Adrenal gland (tissue), 9 donors: ENCODE measurements at regions not wholly inside any gene's neighbourhood (a gene's known extent, or its start where the extent isn't known, plus 50 kb on each side); places are given as distances from the start of the nearest gene placed in this dataset.

Source experiments
- DNase-seq, 7 donors: peaks; one replicate each; pipeline ENCODE4 v3.0.0-alpha.2; 2019 to 2020
- H3K27ac ChIP-seq, 5 donors: fragments of 200-600 bp; sonication (generic) in 4 of 5; 1 replicate in 3 of 5; 2 replicates in 2 of 5; pipeline versions ENCODE4 v1.5.1 to v1.8.0; 2016 to 2020; ENCODE audit warnings: mild to moderate bottlenecking in 1 of 5
- H3K27me3 ChIP-seq: fragments of 200-600 bp; 2 replicates; pipeline ENCODE4 v1.8.0; 2021
- H3K36me3 ChIP-seq, 2 donors: fragments of 200-600 bp; replicated peaks in 1 of 2; 1 replicate in 1 of 2; 2 replicates in 1 of 2; pipeline versions ENCODE4 v1.5.1 to v1.8.0; 2018 to 2022
- H3K4me1 ChIP-seq, 2 donors: fragments of 200-600 bp; replicated peaks in 1 of 2; 1 replicate in 1 of 2; 2 replicates in 1 of 2; pipeline versions ENCODE4 v1.5.1 to v1.8.0; 2018 to 2021
- H3K4me3 ChIP-seq, 4 donors: fragments of 200-600 bp; sonication (generic) in 3 of 4; one replicate each; pipeline ENCODE4 v1.5.1; 2016 to 2018
- H3K9me3 ChIP-seq, 3 donors: fragments of 200-600 bp; sonication (generic) in 1 of 3; replicated peaks in 1 of 3; 1 replicate in 2 of 3; 2 replicates in 1 of 3; pipeline versions ENCODE4 v1.5.1 to v1.8.0; 2016 to 2021
- POLR2A ChIP-seq, 2 donors: fragments of 450-650 bp; IDR thresholded peaks; one replicate each; pipeline ENCODE4 v1.6.1; 2017; ENCODE audit warnings: antibody characterized with exemption in 2 of 2, mild to moderate bottlenecking in 2 of 2, moderate library complexity in 1 of 2
- WGBS, 4 donors: extraction: QIAGEN DNeasy Blood & Tissue Kit in 2 of 4; methylation state at CpG; one replicate each; pipeline versions ENCODE4 v1.1.5 to v1.1.7; 2013 to 2017; 5-methylcytosine and 5-hydroxymethylcytosine counted together
- intact Hi-C, 2 donors: fragments of 100-400 bp; cut with DNase I; formaldehyde crosslinking; loops; one replicate each; pipeline versions ENCODE4 v1.14.1 to v1.15.0; 2022 to 2023
- TF ChIP-seq, protein P1 (sequence below), 6 experiments: fragments of 450-650 bp in 4 of 6; fragments of 200-600 bp in 2 of 6; sonication (generic) in 1 of 6; IDR thresholded peaks; 1 replicate in 5 of 6; 2 replicates in 1 of 6; pipeline versions ENCODE4 v1.5.1 to v1.8.0; 2016 to 2021; ENCODE audit warnings: antibody characterized with exemption in 6 of 6, mild to moderate bottlenecking in 2 of 6, moderate library complexity in 1 of 6
- donor health status: healthy with polysubstance abuse.
- donor health status: Bipolar disorder and iron deficiency.
- donor health status: DM: yes; HTN: yes; CAD: no.
- donor health status: DM: no; HTN: no; CAD: no.
- donor health status: DM: no; HTN: no; CAD: no.

DNA sequence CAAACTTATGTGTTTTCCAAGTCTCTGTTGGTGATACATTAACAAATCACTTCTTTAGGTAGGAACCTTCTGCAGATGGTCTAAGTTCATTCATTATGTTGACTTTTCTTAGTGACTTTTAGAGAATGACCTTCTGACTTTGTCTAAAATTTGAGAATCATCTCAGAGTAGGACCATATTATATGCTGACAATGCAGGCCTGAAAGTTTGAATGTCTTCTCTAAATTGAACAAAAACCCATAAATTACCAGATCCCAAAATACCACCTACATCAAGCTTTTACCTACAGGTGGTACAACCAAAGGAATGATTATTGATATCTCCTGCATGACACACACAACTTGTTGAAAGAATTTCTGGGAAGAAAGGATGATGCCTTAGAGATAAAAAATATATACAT, 191.5 kb downstream of the SOD2 start:
- intact Hi-C loops, result no loop called here
- TF ChIP-seq POLR2A (IDR thresholded peaks at IDR 0.05), result no peak
- TF ChIP-seq, protein P1, sequence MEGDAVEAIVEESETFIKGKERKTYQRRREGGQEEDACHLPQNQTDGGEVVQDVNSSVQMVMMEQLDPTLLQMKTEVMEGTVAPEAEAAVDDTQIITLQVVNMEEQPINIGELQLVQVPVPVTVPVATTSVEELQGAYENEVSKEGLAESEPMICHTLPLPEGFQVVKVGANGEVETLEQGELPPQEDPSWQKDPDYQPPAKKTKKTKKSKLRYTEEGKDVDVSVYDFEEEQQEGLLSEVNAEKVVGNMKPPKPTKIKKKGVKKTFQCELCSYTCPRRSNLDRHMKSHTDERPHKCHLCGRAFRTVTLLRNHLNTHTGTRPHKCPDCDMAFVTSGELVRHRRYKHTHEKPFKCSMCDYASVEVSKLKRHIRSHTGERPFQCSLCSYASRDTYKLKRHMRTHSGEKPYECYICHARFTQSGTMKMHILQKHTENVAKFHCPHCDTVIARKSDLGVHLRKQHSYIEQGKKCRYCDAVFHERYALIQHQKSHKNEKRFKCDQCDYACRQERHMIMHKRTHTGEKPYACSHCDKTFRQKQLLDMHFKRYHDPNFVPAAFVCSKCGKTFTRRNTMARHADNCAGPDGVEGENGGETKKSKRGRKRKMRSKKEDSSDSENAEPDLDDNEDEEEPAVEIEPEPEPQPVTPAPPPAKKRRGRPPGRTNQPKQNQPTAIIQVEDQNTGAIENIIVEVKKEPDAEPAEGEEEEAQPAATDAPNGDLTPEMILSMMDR (IDR thresholded peaks at IDR 0.05), result no peak

DNA sequence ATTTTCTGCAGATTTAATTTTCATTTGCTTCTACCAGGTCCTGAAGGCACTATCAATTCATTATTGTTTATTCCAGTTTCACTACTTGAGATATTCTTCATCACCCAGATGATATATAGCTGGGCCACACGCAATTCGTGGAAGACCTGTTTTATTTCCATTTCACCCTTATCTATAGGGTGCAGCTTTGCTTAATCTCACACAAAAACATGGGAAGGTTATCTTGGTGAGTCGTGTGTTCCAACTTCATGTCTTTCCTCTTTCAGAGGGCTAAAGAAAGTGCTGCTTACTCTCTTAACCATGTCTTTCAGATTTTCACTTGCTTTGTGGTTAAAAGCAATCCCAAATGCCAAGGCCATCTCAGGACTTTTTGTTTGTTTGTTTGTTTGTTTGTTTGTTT, 194.0 kb downstream of the SOD2 start:
- Histone ChIP-seq H3K27me3 (no peaks in the 10 kb centered on the region), H3K9me3 (no peaks in the 10 kb centered on the region), H3K4me3 (no peak overlapping the region), H3K4me1 (no peaks in the 10 kb centered on the region), H3K36me3 (no peaks in the 10 kb centered on the region), H3K27ac (no peak overlapping the region)
- TF ChIP-seq, protein P1 (IDR thresholded peaks at IDR 0.05), result no peak
- no peak for TF ChIP-seq POLR2A (IDR thresholded peaks at IDR 0.05)
- intact Hi-C loops, result no loop called here
- DNase-seq, result no peak
- 64 to 70% (median 68%) methylated on average over 3 of the region's 3 CpGs for WGBS, 4 donors

More for the DNA sequence above, 191.5 kb downstream of the SOD2 start:
- H3K36me3 ChIP-seq, result no peaks in the 10 kb centered on the region
- no peaks in the 10 kb centered on the region for H3K4me1 ChIP-seq
- DNase-seq, result no peak
- H3K4me3 ChIP-seq, result no peak overlapping the region
- no peak overlapping the region for H3K27ac ChIP-seq
- H3K27me3 ChIP-seq, result no peaks in the 10 kb centered on the region
- H3K9me3 ChIP-seq, result no peaks in the 10 kb centered on the region

DNA sequence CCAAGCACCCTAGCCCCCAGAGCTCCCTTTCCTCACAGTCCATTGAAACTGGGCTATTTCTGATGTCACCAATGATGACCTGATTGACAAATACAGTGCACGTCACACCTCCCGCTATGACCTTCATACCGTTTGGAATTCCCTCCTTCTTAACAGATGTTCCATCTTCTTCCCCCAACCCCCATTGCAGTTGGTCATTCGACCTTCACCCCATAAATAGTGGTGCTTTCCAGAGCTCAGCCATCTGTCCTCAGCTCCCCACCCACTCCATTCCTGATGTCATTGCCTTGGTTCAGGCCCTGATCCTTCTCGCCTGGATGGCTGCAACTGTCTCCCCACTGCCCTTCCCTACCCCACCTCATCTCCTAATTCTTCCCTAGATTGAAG, 198.5 kb downstream of the SOD2 start:
- TF ChIP-seq, protein P1 (IDR thresholded peaks at IDR 0.05), result no peak
- no peak for TF ChIP-seq POLR2A (IDR thresholded peaks at IDR 0.05)
- no peak for DNase-seq
- H3K4me3 ChIP-seq, result no peak overlapping the region
- H3K36me3 ChIP-seq, result no peaks in the 10 kb centered on the region
- H3K27ac ChIP-seq, result no peak overlapping the region
- no peaks in the 10 kb centered on the region for H3K4me1 ChIP-seq
- H3K27me3 ChIP-seq, result no peaks in the 10 kb centered on the region
- intact Hi-C loops, result no loop called here
- no peaks in the 10 kb centered on the region for H3K9me3 ChIP-seq
- 50 to 68% (median 54%) methylated on average over 5 of the region's 5 CpGs for WGBS, 4 donors

DNA sequence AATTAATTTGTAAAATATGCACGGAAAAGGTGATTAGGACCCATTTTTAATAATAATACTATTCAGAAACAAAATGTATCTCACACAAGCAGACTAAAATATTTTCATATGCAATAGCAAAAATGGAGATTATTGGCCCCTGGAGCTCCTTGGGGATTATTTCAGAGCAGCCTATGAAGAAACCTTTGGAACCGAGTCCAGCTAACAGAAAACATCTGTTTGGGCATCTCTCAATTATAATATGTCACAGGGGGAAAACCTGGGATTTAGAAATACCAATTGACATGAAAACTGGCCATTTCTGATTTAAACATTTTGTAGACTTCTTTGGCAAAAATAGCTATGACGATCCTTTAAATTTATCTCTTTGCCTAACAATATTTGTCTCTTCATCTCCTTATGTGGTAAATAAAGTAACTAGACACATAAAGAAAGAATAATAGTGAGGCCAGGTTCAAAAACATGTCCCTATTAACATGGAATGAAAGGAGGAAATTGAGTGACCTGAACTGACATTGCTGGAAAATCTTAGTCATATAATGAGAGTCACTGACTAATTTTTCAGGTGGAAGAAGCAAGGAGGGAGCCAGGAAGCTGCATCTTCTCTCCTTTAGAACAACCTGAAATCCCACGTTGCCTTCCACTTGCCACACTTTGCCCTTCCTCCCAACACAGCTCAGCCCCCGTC, 199.0 kb downstream of the SOD2 start:
- intact Hi-C loops, result no loop called here
- WGBS, 4 donors, result 63 to 69% (median 67%) methylated on average over 5 of the region's 5 CpGs
- TF ChIP-seq, protein P1 (IDR thresholded peaks at IDR 0.05), result no peak
- no peak for TF ChIP-seq POLR2A (IDR thresholded peaks at IDR 0.05)

More for the DNA sequence above, 199.0 kb downstream of the SOD2 start:
- Histone ChIP-seq H3K4me1 (no peaks in the 10 kb centered on the region), H3K27ac (no peak overlapping the region), H3K4me3 (no peak overlapping the region), H3K27me3 (no peaks in the 10 kb centered on the region), H3K9me3 (no peaks in the 10 kb centered on the region), H3K36me3 (no peaks in the 10 kb centered on the region)
- no peak for DNase-seq
